Fibroblast of lung (primary cell): ENCODE measurements at regions not wholly inside any gene's neighbourhood (a gene's known extent, or its start where the extent isn't known, plus 50 kb on each side); places are given as distances from the start of the nearest gene placed in this dataset.

ENCODE experiments used
- DNase-seq, 2 donors: peaks; one replicate each; pipeline versions ENCODE4 v3.0.0 to v3.0.0-alpha.2; 2010; ENCODE audit warnings: low read depth in 2 of 2
- H2AFZ ChIP-seq: 2 replicates; pipeline ENCODE4 v1.5.1; 2012; ENCODE audit warnings: low read length, control low read depth, inconsistent platforms
- H3K27ac ChIP-seq: 2 replicates; pipeline ENCODE4 v1.5.1; 2011; ENCODE audit warnings: low read length, control low read depth; ENCODE audit not compliant: insufficient read depth
- H3K27me3 ChIP-seq: 2 replicates; pipeline ENCODE4 v1.5.1; 2011; ENCODE audit warnings: mild to moderate bottlenecking, low read length; ENCODE audit not compliant: control insufficient read depth, insufficient read depth
- H3K36me3 ChIP-seq: 2 replicates; pipeline ENCODE4 v1.5.1; 2011; ENCODE audit warnings: low read length; ENCODE audit not compliant: control insufficient read depth, insufficient read depth
- H3K4me1 ChIP-seq: 2 replicates; pipeline ENCODE4 v1.5.1; 2011; ENCODE audit warnings: low read length; ENCODE audit not compliant: control insufficient read depth, insufficient read depth; ENCODE audit errors: extremely low read depth
- H3K4me2 ChIP-seq: 2 replicates; pipeline ENCODE4 v1.5.1; 2011; ENCODE audit warnings: low read length, control low read depth; ENCODE audit not compliant: insufficient read depth; ENCODE audit errors: extremely low read depth
- H3K4me3 ChIP-seq, 4 experiments: fragments of 200-600 bp in 1 of 4; sonication (generic) in 1 of 4; replicated peaks in 1 of 4; 2 replicates each; pipeline ENCODE4 v1.5.1; 2011 to 2016; ENCODE audit warnings: low read length in 4 of 4, low read depth in 3 of 4, mild to moderate bottlenecking in 3 of 4, control low read depth in 2 of 4, inconsistent platforms in 1 of 4, mixed read lengths in 1 of 4; ENCODE audit not compliant: insufficient read depth in 1 of 4; ENCODE audit errors: control extremely low read depth in 1 of 4
- H3K79me2 ChIP-seq: 2 replicates; pipeline ENCODE4 v1.5.1; 2012; ENCODE audit warnings: mild to moderate bottlenecking, low read length, inconsistent platforms; ENCODE audit not compliant: control insufficient read depth, insufficient read depth
- H3K9ac ChIP-seq: 2 replicates; pipeline ENCODE4 v1.5.1; 2011; ENCODE audit warnings: mild to moderate bottlenecking, low read length, control low read depth; ENCODE audit not compliant: insufficient read depth
- H3K9me3 ChIP-seq: 2 replicates; pipeline ENCODE4 v1.5.1; 2012; ENCODE audit warnings: low read depth, low read length; ENCODE audit not compliant: control insufficient read depth, insufficient read depth
- H4K20me1 ChIP-seq: 2 replicates; pipeline ENCODE4 v1.5.1; 2011; ENCODE audit warnings: low read length; ENCODE audit not compliant: control insufficient read depth, insufficient read depth; ENCODE audit errors: extremely low read depth
- CTCF ChIP-seq, 2 donors: IDR thresholded peaks in 1 of 2; conservative IDR thresholded peaks in 1 of 2; 1 replicate in 1 of 2; 2 replicates in 1 of 2; pipeline ENCODE4 v1.5.1; 2011 to 2012; ENCODE audit warnings: low read length in 2 of 2, control low read depth in 1 of 2, inconsistent platforms in 1 of 2, low read depth in 1 of 2, mild to moderate bottlenecking in 1 of 2
- EZH2 ChIP-seq: IDR thresholded peaks from 2 replicates; pipeline ENCODE4 v1.5.1; 2012; ENCODE audit warnings: low read length, control low read depth, mild to moderate bottlenecking; ENCODE audit errors: missing control alignments

GRCh38 chr1:80278936-80279335, 1272.4 kb upstream of the ADGRL4 start:
- Histone ChIP-seq H3K4me3 (no peak overlapping the region), H3K4me1 (no peaks in the 10 kb centered on the region), H3K9me3 (no peaks in the 10 kb centered on the region), H3K27me3 (no peaks in the 10 kb centered on the region), H3K4me2 (no peak overlapping the region), H3K9ac (no peak overlapping the region), H4K20me1 (no peaks in the 10 kb centered on the region), H3K79me2 (no peaks in the 10 kb centered on the region), H3K36me3 (no peaks in the 10 kb centered on the region), H3K27ac (no peak overlapping the region), H2AFZ (no peak overlapping the region)
- TF ChIP-seq EZH2: no peak
- TF ChIP-seq CTCF (conservative IDR thresholded peaks at IDR 0.05 in 1 of 2, IDR thresholded peaks at IDR 0.05 in 1 of 2; ENCODE audit: low read depth in 1 of 2, low read length in 2 of 2): no peak
- no peak for DNase-seq

GRCh38 chr1:80274256-80274655, 1267.7 kb upstream of the ADGRL4 start:
- Histone ChIP-seq H3K9me3 (no peaks in the 10 kb centered on the region), H3K36me3 (no peaks in the 10 kb centered on the region)

GRCh38 chr1:80272495-80272894, 1266.0 kb upstream of the ADGRL4 start:
- Histone ChIP-seq H3K4me3 (no peak overlapping the region), H3K27me3 (no peaks in the 10 kb centered on the region), H4K20me1 (no peaks in the 10 kb centered on the region), H3K36me3 (no peaks in the 10 kb centered on the region), H2AFZ (no peak overlapping the region), H3K27ac (no peak overlapping the region), H3K9me3 (no peaks in the 10 kb centered on the region), H3K4me2 (no peak overlapping the region), H3K9ac (no peak overlapping the region), H3K79me2 (no peaks in the 10 kb centered on the region), H3K4me1 (no peaks in the 10 kb centered on the region)
- no peak for TF ChIP-seq CTCF (conservative IDR thresholded peaks at IDR 0.05 in 1 of 2, IDR thresholded peaks at IDR 0.05 in 1 of 2; ENCODE audit: low read depth in 1 of 2, low read length in 2 of 2)
- TF ChIP-seq EZH2: no peak
- no peak for DNase-seq

More at GRCh38 chr1:80274256-80274655, 1267.7 kb upstream of the ADGRL4 start:
- Histone ChIP-seq H3K9ac (no peak overlapping the region), H3K79me2 (no peaks in the 10 kb centered on the region), H2AFZ (no peak overlapping the region), H3K4me3 (no peak overlapping the region), H3K4me2 (no peak overlapping the region), H3K27me3 (no peaks in the 10 kb centered on the region), H4K20me1 (no peaks in the 10 kb centered on the region), H3K27ac (no peak overlapping the region), H3K4me1 (no peaks in the 10 kb centered on the region)
- DNase-seq: no peak
- TF ChIP-seq CTCF (conservative IDR thresholded peaks at IDR 0.05 in 1 of 2, IDR thresholded peaks at IDR 0.05 in 1 of 2; ENCODE audit: low read depth in 1 of 2, low read length in 2 of 2) (no peak), EZH2 (no peak)
